ENCODE measurements at regions not wholly inside any gene's neighbourhood (a gene's known extent, or its start where the extent isn't known, plus 50 kb on each side); places are given as distances from the start of the nearest gene placed in this dataset.

DNA sequence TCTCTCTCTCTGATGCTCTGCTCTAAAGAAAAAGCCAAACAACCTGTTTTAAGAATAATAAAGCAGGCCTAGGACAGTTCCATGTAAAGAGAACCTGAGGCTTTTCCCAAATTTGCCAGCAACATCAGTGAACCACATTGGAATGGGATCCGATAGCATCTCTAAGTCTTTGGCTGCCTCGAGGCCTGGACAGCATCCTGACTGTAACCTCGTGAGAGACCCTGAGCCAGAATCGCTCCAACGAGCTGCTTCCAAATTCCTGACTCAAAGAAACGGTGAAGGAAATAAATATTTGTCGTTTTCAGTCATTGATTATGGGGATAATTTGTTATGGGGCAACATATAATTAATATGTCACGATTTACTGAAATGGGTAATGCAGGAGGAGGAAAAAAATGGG is 1012.8 kb downstream of the ROBO2 start:
- TF ChIP-seq POLR2A (IDR thresholded peaks at IDR 0.05) (no peak), EP300 (IDR thresholded peaks at IDR 0.05; ENCODE audit: low read depth) (no peak)
- TF ChIP-seq, protein P1, sequence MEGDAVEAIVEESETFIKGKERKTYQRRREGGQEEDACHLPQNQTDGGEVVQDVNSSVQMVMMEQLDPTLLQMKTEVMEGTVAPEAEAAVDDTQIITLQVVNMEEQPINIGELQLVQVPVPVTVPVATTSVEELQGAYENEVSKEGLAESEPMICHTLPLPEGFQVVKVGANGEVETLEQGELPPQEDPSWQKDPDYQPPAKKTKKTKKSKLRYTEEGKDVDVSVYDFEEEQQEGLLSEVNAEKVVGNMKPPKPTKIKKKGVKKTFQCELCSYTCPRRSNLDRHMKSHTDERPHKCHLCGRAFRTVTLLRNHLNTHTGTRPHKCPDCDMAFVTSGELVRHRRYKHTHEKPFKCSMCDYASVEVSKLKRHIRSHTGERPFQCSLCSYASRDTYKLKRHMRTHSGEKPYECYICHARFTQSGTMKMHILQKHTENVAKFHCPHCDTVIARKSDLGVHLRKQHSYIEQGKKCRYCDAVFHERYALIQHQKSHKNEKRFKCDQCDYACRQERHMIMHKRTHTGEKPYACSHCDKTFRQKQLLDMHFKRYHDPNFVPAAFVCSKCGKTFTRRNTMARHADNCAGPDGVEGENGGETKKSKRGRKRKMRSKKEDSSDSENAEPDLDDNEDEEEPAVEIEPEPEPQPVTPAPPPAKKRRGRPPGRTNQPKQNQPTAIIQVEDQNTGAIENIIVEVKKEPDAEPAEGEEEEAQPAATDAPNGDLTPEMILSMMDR (IDR thresholded peaks at IDR 0.05): no peak

All from transverse colon (tissue), 3 donors.